ENCODE measurements at regions not wholly inside any gene's neighbourhood (a gene's known extent, or its start where the extent isn't known, plus 50 kb on each side); places are given as distances from the start of the nearest gene placed in this dataset.

GRCh38 chr3:6437631-6438030 lies 423.3 kb upstream of the GRM7 start:
- TF ChIP-seq POLR2AphosphoS5 (IDR thresholded peaks at IDR 0.05) (no peak), POLR2A (IDR thresholded peaks at IDR 0.05; ENCODE audit: low read depth) (no peak), EP300 (IDR thresholded peaks at IDR 0.05) (no peak)
- no peak for DNase-seq (ENCODE audit: extremely low spot score)
- H3K27me3 ChIP-seq, result no peaks in the 10 kb centered on the region
- H3K4me3 ChIP-seq, result no peak overlapping the region
- H3K27ac ChIP-seq (replicated peaks in 1 of 4), result no peak overlapping the region
- no peaks in the 10 kb centered on the region for H3K4me1 ChIP-seq
- no peaks in the 10 kb centered on the region for H3K9me3 ChIP-seq
- intact Hi-C loops (cut with DNase I), result no loop called here
- H3K36me3 ChIP-seq, result no peaks in the 10 kb centered on the region
- WGBS, result 49% methylated on average over 3 of the region's 3 CpGs

- WGBS, result 79% methylated on average over 3 of the region's 3 CpGs
- no peak for DNase-seq (ENCODE audit: extremely low spot score)
- Histone ChIP-seq H3K4me3 (no peak overlapping the region), H3K27me3 (no peaks in the 10 kb centered on the region), H3K4me1 (no peaks in the 10 kb centered on the region), H3K9me3 (no peaks in the 10 kb centered on the region), H3K27ac (replicated peaks in 1 of 4) (no peak overlapping the region), H3K36me3 (no peaks in the 10 kb centered on the region)
- intact Hi-C loops (cut with DNase I), result no loop called here
- no peak for TF ChIP-seq EP300 (IDR thresholded peaks at IDR 0.05)
- TF ChIP-seq CTCF (IDR thresholded peaks at IDR 0.05), result no peak
- TF ChIP-seq POLR2A (IDR thresholded peaks at IDR 0.05; ENCODE audit: low read depth), result no peak
Measured at GRCh38 chr3:6438031-6438430, 422.9 kb upstream of the GRM7 start.

GRCh38 chr3:6439226-6439625 lies 421.7 kb upstream of the GRM7 start:
- Histone ChIP-seq H3K9me3 (no peaks in the 10 kb centered on the region), H3K27me3 (no peaks in the 10 kb centered on the region), H3K36me3 (no peaks in the 10 kb centered on the region), H3K4me3 (no peak overlapping the region), H3K4me1 (no peaks in the 10 kb centered on the region), H3K27ac (replicated peaks in 1 of 4) (no peak overlapping the region)
- DNase-seq (ENCODE audit: extremely low spot score), result no peak
- TF ChIP-seq EP300 (IDR thresholded peaks at IDR 0.05) (no peak), CTCF (IDR thresholded peaks at IDR 0.05) (no peak), POLR2AphosphoS5 (IDR thresholded peaks at IDR 0.05) (no peak)
- intact Hi-C loops (cut with DNase I), result no loop called here
- 92% methylated on average over 8 of the region's 8 CpGs for WGBS

- H3K27me3 ChIP-seq, result no peaks in the 10 kb centered on the region
- no peak for TF ChIP-seq CTCF (IDR thresholded peaks at IDR 0.05)
- TF ChIP-seq POLR2AphosphoS5 (IDR thresholded peaks at IDR 0.05), result no peak
- TF ChIP-seq EP300 (IDR thresholded peaks at IDR 0.05), result no peak
- no peak for TF ChIP-seq POLR2A (IDR thresholded peaks at IDR 0.05; ENCODE audit: low read depth)
- H3K36me3 ChIP-seq, result no peaks in the 10 kb centered on the region
- no peaks in the 10 kb centered on the region for H3K9me3 ChIP-seq
- DNase-seq (ENCODE audit: extremely low spot score), result no peak
- H3K27ac ChIP-seq (replicated peaks in 1 of 4), result no peak overlapping the region
- 79% methylated on average over 1 of the region's 1 CpG for WGBS
- no peak overlapping the region for H3K4me3 ChIP-seq
- no peaks in the 10 kb centered on the region for H3K4me1 ChIP-seq
- intact Hi-C loops (cut with DNase I), result no loop called here
Measured at GRCh38 chr3:6439824-6440223, 421.1 kb upstream of the GRM7 start.

GRCh38 chr3:6444888-6445658 lies 415.8 kb upstream of the GRM7 start:
- intact Hi-C loops (cut with DNase I), result no loop called here
- no peak for DNase-seq (ENCODE audit: extremely low spot score)
- 100% methylated on average over 1 of the region's 1 CpG for WGBS

More at GRCh38 chr3:6444888-6445658, 415.8 kb upstream of the GRM7 start:
- Histone ChIP-seq H3K36me3 (no peaks in the 10 kb centered on the region), H3K4me1 (no peaks in the 10 kb centered on the region), H3K27ac (replicated peaks in 1 of 4) (no peak overlapping the region), H3K9me3 (no peaks in the 10 kb centered on the region), H3K4me3 (no peak overlapping the region), H3K27me3 (no peaks in the 10 kb centered on the region)
- no peak for TF ChIP-seq POLR2A (IDR thresholded peaks at IDR 0.05; ENCODE audit: low read depth)
- TF ChIP-seq CTCF (IDR thresholded peaks at IDR 0.05), result no peak
- no peak for TF ChIP-seq EP300 (IDR thresholded peaks at IDR 0.05)
- no peak for TF ChIP-seq POLR2AphosphoS5 (IDR thresholded peaks at IDR 0.05)
